ENCODE measurements at regions not wholly inside any gene's neighbourhood (a gene's known extent, or its start where the extent isn't known, plus 50 kb on each side); places are given as distances from the start of the nearest gene placed in this dataset.

DNA sequence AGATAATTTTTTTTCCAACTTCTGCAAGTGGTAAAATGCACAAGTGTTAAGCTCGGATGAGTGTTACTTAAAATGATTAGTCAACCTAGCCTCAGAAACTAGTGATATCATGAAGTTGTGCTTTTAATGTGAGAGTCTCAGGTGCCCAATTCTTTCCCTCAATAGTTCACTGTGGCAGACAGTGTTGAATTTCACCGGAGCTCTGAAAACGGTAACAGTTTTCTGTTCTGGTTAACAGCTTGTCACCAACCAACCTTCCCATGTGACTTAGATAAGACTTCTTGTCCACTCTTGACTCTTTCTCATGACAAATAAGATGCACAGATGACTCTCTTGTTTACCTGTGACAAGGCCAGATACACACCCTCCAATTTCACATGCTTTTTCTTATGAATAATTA is 125.5 kb downstream of the OSTF1 start:
- TF ChIP-seq CTCF (IDR thresholded peaks at IDR 0.05): no peak
- TF ChIP-seq ZFX (IDR thresholded peaks at IDR 0.05; ENCODE audit: borderline replicate concordance): no peak
